ENCODE measurements at regions not wholly inside any gene's neighbourhood (a gene's known extent, or its start where the extent isn't known, plus 50 kb on each side); places are given as distances from the start of the nearest gene placed in this dataset.

DNA sequence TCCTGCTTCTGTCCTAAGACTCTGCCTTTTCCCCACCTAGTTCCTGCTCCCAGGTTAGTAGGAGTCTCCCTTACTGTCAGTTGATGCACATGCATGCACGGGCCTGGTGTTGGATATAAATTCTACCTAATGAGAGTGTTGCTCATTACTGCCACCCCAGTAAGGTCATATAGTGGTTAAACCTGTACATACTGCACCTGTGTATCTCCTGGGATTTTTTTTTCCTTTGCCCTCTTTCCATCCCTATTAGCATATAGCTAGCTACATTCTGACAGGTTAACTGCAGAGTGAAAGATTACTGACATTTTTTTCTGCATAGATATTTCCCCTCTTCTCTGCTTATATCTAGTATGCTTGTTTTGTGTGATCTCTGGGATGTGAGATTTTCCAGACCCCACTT is 201.5 kb upstream of the PIRT start:
- peaks cover 0 to 21% (median 8%) of the 10 kb centered on the region in 3 experiments; a peak in 3 of 7 replicates for H3K36me3 Mint-ChIP-seq (ENCODE audit: insufficient read depth in 1 of 3, low read depth in 3 of 3)
- H2BK12ac ChIP-seq (ENCODE audit: insufficient read length, low read depth, low read length) = no peak overlapping the region
- no peaks in the 10 kb centered on the region for H4K20me1 ChIP-seq (ENCODE audit: control insufficient read depth, insufficient read depth, insufficient read length)
- H3K4me1 Mint-ChIP-seq = peaks cover 0 to 4% of the 10 kb centered on the region in 2 experiments; a peak in 2 of 4 replicates
- H3K79me1 ChIP-seq (ENCODE audit: insufficient read depth, low read depth, low read length, poor library complexity, severe bottlenecking) = no peaks in the 10 kb centered on the region
- no peak overlapping the region for H3K4me3 Mint-ChIP-seq
- no peaks in the 10 kb centered on the region; the same call in 1 of the 2 replicates for H3K4me1 ChIP-seq (ENCODE audit: insufficient read depth, low read length)
- no peak overlapping the region for H2BK15ac ChIP-seq (ENCODE audit: low read depth, low read length)
- TF ChIP-seq, protein P1, sequence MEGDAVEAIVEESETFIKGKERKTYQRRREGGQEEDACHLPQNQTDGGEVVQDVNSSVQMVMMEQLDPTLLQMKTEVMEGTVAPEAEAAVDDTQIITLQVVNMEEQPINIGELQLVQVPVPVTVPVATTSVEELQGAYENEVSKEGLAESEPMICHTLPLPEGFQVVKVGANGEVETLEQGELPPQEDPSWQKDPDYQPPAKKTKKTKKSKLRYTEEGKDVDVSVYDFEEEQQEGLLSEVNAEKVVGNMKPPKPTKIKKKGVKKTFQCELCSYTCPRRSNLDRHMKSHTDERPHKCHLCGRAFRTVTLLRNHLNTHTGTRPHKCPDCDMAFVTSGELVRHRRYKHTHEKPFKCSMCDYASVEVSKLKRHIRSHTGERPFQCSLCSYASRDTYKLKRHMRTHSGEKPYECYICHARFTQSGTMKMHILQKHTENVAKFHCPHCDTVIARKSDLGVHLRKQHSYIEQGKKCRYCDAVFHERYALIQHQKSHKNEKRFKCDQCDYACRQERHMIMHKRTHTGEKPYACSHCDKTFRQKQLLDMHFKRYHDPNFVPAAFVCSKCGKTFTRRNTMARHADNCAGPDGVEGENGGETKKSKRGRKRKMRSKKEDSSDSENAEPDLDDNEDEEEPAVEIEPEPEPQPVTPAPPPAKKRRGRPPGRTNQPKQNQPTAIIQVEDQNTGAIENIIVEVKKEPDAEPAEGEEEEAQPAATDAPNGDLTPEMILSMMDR (conservative IDR thresholded peaks at IDR 0.05) = no peak
- no peaks in the 10 kb centered on the region for H3K9me3 ChIP-seq (ENCODE audit: control insufficient read depth, low read depth, low read length)
- no peak overlapping the region for H3K27ac ChIP-seq (ENCODE audit: insufficient read length, low read depth, low read length)
- H3K4me2 ChIP-seq (ENCODE audit: insufficient read depth, insufficient read length, low read length) = no peak overlapping the region
- no peak overlapping the region for H3K23ac ChIP-seq (ENCODE audit: insufficient read length, low read depth, low read length)
- no peaks in the 10 kb centered on the region for H3K27me3 ChIP-seq (ENCODE audit: insufficient read depth, low read length)
- no peak for DNase-seq
- H3K9me3 Mint-ChIP-seq = peaks cover 22 to 31% of the 10 kb centered on the region in 2 experiments
- H4K5ac ChIP-seq (ENCODE audit: insufficient read length, low read depth, low read length) = no peak overlapping the region
- H3K9ac ChIP-seq (ENCODE audit: extremely low read depth, insufficient read length, low read length) = no peak overlapping the region
- no peak overlapping the region for H3K4ac ChIP-seq (ENCODE audit: low read depth, low read length)
- H4K91ac ChIP-seq (ENCODE audit: insufficient read length, low read depth, low read length) = no peak overlapping the region
- no peaks in the 10 kb centered on the region for H3K27me3 Mint-ChIP-seq (ENCODE audit: low read depth)
- H3K14ac ChIP-seq (ENCODE audit: insufficient read depth, low read length) = no peak overlapping the region
- WGBS (ENCODE audit: extremely low coverage, insufficient read length, low lambda C conversion rate) = no CpG with 5 or more reads among the region's 1 CpG
- H3K18ac ChIP-seq (ENCODE audit: insufficient read length, low read depth, low read length) = no peak overlapping the region
- H4K8ac ChIP-seq (replicated peaks; ENCODE audit: insufficient read length, low read depth, low read length) = no peak overlapping the region
- H2BK20ac ChIP-seq (ENCODE audit: low read depth, low read length, poor library complexity, severe bottlenecking) = no peak overlapping the region
- H2AFZ ChIP-seq (ENCODE audit: low read length) = no peak overlapping the region
- no peaks in the 10 kb centered on the region for H3K79me2 ChIP-seq (ENCODE audit: insufficient read depth, low read length)
- H3T11ph ChIP-seq (ENCODE audit: low read length) = no peak overlapping the region
- H2BK5ac ChIP-seq (ENCODE audit: insufficient read length, low read length) = no peak overlapping the region
- no peaks in the 10 kb centered on the region for H3K23me2 ChIP-seq (ENCODE audit: insufficient read length, low read depth, low read length, poor library complexity, severe bottlenecking)
- H3K56ac ChIP-seq (ENCODE audit: insufficient read length, low read depth, low read length) = no peak overlapping the region
- H3K27ac Mint-ChIP-seq = no peak overlapping the region
- H2AK5ac ChIP-seq (ENCODE audit: insufficient read length, low read length) = no peak overlapping the region
- no peak overlapping the region for H2BK120ac ChIP-seq (ENCODE audit: low read depth, low read length, poor library complexity, severe bottlenecking)
